NB4 (cell line): ENCODE measurements at regions not wholly inside any gene's neighbourhood (a gene's known extent, or its start where the extent isn't known, plus 50 kb on each side); places are given as distances from the start of the nearest gene placed in this dataset.

Experiments
- CTCF ChIP-seq: IDR thresholded peaks from one replicate; pipeline ENCODE4 v1.5.1; 2012; ENCODE audit warnings: low read depth, low read length
- MAX ChIP-seq: IDR thresholded peaks from 2 replicates; pipeline ENCODE4 v1.6.1; 2011; ENCODE audit warnings: low read depth, low read length
- POLR2A ChIP-seq: IDR thresholded peaks from 2 replicates; pipeline ENCODE4 v1.6.1; 2011; ENCODE audit warnings: mild to moderate bottlenecking; ENCODE audit not compliant: insufficient read length; ENCODE audit errors: extremely low read depth

GRCh38 chr3:110493438-110494092 is 578.1 kb upstream of the NECTIN3 start:
- no peak for TF ChIP-seq MAX
- TF ChIP-seq CTCF: no peak
- no peak for TF ChIP-seq POLR2A
